GM06990 (cell line): ENCODE measurements at regions not wholly inside any gene's neighbourhood (a gene's known extent, or its start where the extent isn't known, plus 50 kb on each side); places are given as distances from the start of the nearest gene placed in this dataset.

ENCODE experiments used
- DNase-seq: peaks from one replicate; pipeline ENCODE4 v3.0.0-alpha.2; 2011; ENCODE audit not compliant: insufficient read length; ENCODE audit errors: extremely low read depth
- H3K27me3 ChIP-seq: replicated peaks from 2 replicates; pipeline ENCODE4 v1.6.0; 2011; ENCODE audit warnings: low read length; ENCODE audit not compliant: control insufficient read depth, insufficient read depth
- H3K36me3 ChIP-seq: 2 replicates; pipeline ENCODE4 v1.5.1; 2011; ENCODE audit warnings: low read length; ENCODE audit not compliant: control insufficient read depth, insufficient read depth
- H3K4me3 ChIP-seq: replicated peaks from 2 replicates; pipeline ENCODE4 v1.5.1; 2011; ENCODE audit warnings: low read depth, mild to moderate bottlenecking, control low read depth, low read length
- CTCF ChIP-seq: IDR thresholded peaks from 2 replicates; pipeline ENCODE4 v1.5.1; 2011; ENCODE audit warnings: low read length, control low read depth, mild to moderate bottlenecking, inconsistent platforms; ENCODE audit not compliant: insufficient read depth, poor library complexity, severe bottlenecking

DNA sequence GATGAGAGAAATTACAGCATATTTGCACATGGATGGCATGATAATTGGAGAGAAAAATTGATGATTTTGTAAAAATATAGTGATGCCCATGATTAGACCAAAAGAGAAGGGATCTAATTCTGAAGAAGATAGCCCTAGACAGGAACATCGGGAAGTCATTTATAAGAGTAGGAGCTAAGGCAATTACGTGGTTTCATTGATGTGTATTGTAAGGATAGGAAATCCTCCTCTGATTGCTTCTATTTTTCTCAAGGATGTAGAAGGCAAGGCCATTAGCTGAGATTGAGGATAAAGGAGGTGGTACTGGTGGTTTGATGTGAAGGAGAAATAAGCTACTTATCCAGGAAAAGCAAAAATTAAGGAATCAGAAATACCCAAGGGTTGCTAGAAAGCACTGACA is 176.5 kb upstream of the SOX11 start:
- DNase-seq: no peak
- Histone ChIP-seq H3K36me3 (no peaks in the 10 kb centered on the region), H3K4me3 (no peak overlapping the region), H3K27me3 (no peaks in the 10 kb centered on the region)
- TF ChIP-seq CTCF: no peak

DNA sequence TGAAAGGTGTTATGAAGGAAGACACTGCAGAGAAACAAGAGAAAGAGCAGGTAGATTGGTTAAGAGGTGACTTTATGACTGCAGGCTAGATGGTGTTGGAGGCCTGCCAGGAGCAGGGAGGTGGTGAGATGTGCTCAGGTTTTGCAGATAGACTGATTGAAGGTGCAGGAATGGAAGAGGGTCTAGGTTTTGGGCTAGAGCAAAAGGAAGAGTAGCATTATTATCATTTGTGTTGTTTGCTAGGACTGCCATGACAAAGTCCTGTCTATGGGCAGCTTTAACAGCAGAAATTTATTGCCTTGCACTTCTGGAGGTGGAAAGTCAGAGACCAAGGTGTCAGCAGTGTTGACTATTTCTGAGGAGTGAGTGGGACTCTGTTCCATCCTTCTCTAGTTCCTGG is 172.9 kb upstream of the SOX11 start:
- Histone ChIP-seq H3K27me3 (no peaks in the 10 kb centered on the region), H3K4me3 (no peak overlapping the region), H3K36me3 (no peaks in the 10 kb centered on the region)
- DNase-seq: no peak
- no peak for TF ChIP-seq CTCF

DNA sequence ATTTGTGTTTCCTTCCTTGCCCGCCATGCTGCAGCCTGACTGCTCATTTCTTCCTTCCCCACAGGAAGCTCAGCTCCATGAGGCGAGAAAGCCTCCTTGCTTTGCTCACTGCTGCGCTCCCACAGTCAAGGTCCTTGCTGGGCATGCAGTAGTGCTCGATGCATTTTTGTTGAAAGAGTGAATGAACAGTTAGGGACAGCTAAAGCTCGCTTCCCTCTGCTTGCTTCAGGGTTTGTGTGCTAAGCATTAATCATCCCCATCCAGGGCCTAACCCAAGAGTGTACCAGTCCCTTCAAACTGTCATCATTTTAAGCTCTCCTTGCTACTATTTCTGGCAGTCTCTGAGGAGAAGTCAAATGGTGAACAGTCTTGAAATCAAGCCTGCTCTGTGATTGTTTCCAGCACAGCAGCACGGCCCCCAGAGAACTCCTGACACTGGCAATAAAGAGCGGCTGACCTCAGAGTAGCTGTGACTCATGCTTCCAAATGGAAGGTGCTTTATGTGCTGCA is 171.7 kb upstream of the SOX11 start:
- DNase-seq: no peak
- Histone ChIP-seq H3K36me3 (no peaks in the 10 kb centered on the region), H3K27me3 (no peaks in the 10 kb centered on the region), H3K4me3 (no peak overlapping the region)
- no peak for TF ChIP-seq CTCF

DNA sequence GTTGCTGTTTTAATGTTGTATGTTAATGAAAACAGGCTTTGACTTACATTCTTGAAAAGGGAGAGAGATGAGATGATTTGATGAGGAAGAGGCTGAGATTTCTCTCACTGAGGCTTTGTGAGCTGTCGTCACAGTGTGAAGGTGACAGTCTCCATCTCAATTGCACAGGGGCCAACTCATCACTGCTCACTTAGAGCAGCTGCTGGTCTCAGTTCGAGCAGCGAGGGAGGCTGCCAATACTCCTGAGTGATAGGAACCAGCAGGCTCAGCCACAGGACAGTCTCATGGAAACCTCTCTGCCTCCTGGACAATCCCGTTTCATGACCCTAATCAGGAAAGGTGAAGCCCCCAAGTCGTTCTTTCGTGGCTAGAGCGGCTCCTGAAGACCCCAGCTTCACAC is 170.7 kb upstream of the SOX11 start:
- Histone ChIP-seq H3K4me3 (no peak overlapping the region), H3K27me3 (no peaks in the 10 kb centered on the region), H3K36me3 (no peaks in the 10 kb centered on the region)
- no peak for DNase-seq
- TF ChIP-seq CTCF: no peak

DNA sequence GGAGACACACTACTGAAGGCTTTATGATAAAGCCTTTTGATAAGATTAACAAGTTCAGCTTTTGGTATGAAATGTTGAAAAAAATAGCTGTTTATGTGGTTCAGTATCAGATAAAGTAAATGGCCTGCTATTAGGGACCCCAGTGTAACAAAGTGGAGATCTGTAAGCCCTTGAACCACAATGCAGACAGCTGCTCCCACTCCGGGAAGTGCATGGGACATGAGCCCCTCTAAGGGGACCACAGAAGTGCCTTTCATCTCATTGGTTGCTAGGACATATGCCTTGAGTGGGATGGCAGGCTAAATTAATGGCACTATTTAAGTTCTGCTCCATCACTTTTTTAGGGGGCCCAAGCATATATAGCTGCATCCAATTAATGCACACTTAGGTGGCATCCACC is 167.6 kb upstream of the SOX11 start:
- Histone ChIP-seq H3K27me3 (no peaks in the 10 kb centered on the region), H3K4me3 (no peak overlapping the region), H3K36me3 (no peaks in the 10 kb centered on the region)
- no peak for TF ChIP-seq CTCF
- no peak for DNase-seq

GRCh38 chr2:5528706-5529105 is 163.5 kb upstream of the SOX11 start:
- TF ChIP-seq CTCF: no peak
- H3K4me3 ChIP-seq: no peak overlapping the region
- H3K27me3 ChIP-seq: no peaks in the 10 kb centered on the region
- DNase-seq: no peak
- H3K36me3 ChIP-seq: no peaks in the 10 kb centered on the region
